ENCODE measurements at regions not wholly inside any gene's neighbourhood (a gene's known extent, or its start where the extent isn't known, plus 50 kb on each side); places are given as distances from the start of the nearest gene placed in this dataset.

DNA sequence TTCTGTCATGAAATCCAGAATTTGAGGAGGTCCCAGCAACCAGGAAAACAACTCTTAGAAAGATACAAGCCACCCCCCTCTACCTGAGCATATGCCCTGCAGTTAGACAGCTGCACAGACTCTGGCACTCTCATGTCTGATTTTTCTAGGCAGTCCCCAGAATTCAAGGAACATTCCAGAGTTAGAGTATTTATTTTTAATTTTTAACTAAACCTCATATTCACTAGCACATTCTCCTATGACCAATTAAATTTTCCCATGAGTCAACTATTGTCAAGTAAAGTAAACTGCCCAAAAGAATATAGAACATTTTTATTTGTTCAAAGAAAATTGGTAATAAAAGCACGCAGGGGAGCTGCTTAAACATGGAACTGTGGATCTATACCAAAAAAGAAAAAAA lies 490.5 kb upstream of the SEMA6A start:
- Histone ChIP-seq H3K36me3 (ENCODE audit: control insufficient read depth, insufficient read depth, low read length) (no peaks in the 10 kb centered on the region), H3K27me3 (ENCODE audit: control insufficient read depth, insufficient read depth, low read length) (no peaks in the 10 kb centered on the region), H3K4me3 (ENCODE audit: low read length) (no peak overlapping the region), H3K4me1 (ENCODE audit: control insufficient read depth, insufficient read depth, low read length) (no peaks in the 10 kb centered on the region), H3K27ac (ENCODE audit: low read length) (no peak overlapping the region), H3K9me3 (ENCODE audit: control insufficient read depth, insufficient read depth, low read length) (no peaks in the 10 kb centered on the region)
- Mint-ChIP-seq H3K36me3 (no peaks in the 10 kb centered on the region), H3K27me3 (ENCODE audit: low read depth in 2 of 2) (no peaks in the 10 kb centered on the region), H3K9me3 (peaks cover 3 to 7% of the 10 kb centered on the region in 2 donors), H3K4me1 (no peaks in the 10 kb centered on the region), H3K4me3 (no peak overlapping the region), H3K27ac (no peak overlapping the region)
- WGBS (ENCODE audit: insufficient coverage), result 63% methylated on average over 1 of the region's 1 CpG
- intact Hi-C loops (cut with micrococcal nuclease), result no loop called here
- no peak for ATAC-seq
- DNase-seq, result no peak
- TF ChIP-seq CTCF (IDR thresholded peaks at IDR 0.05), result no peak

DNA sequence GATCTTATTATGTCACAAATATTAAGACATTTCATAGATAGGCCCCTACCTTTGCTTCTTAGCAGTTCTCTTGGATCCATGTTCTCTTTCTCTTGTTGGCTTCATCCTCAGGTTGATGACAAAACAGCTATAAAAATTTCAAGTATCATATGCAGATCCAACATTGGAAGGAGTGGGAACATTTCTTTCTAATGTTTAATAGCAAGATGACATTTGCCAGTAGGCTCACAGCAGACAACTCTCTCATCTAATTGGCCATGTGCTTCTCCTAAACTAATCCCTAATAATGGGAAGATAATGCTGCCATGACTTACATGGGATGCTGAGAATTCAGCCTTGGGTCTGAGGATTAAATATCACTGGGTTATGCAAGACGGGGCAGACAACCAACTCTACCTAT lies 485.5 kb upstream of the SEMA6A start:
- H3K27me3 ChIP-seq (ENCODE audit: control insufficient read depth, insufficient read depth, low read length), result no peaks in the 10 kb centered on the region
- H3K4me1 Mint-ChIP-seq, result no peaks in the 10 kb centered on the region
- H3K27me3 Mint-ChIP-seq (ENCODE audit: low read depth in 2 of 2), result no peaks in the 10 kb centered on the region
- H3K27ac ChIP-seq (ENCODE audit: low read length), result no peak overlapping the region
- H3K9me3 Mint-ChIP-seq, result peaks cover 6 to 11% of the 10 kb centered on the region in 2 donors
- DNase-seq (no peak), ATAC-seq (no peak)
- no peaks in the 10 kb centered on the region for H3K36me3 ChIP-seq (ENCODE audit: control insufficient read depth, insufficient read depth, low read length)
- no peak overlapping the region for H3K4me3 ChIP-seq (ENCODE audit: low read length)
- H3K36me3 Mint-ChIP-seq, result no peaks in the 10 kb centered on the region
- TF ChIP-seq CTCF (IDR thresholded peaks at IDR 0.05), result no peak
- H3K27ac Mint-ChIP-seq, result no peak overlapping the region
- intact Hi-C loops (cut with micrococcal nuclease), result no loop called here
- no peaks in the 10 kb centered on the region for H3K9me3 ChIP-seq (ENCODE audit: control insufficient read depth, insufficient read depth, low read length)
- H3K4me1 ChIP-seq (ENCODE audit: control insufficient read depth, insufficient read depth, low read length), result no peaks in the 10 kb centered on the region
- WGBS (ENCODE audit: insufficient coverage), result 79% methylated on average over 1 of the region's 1 CpG
- no peak overlapping the region for H3K4me3 Mint-ChIP-seq

DNA sequence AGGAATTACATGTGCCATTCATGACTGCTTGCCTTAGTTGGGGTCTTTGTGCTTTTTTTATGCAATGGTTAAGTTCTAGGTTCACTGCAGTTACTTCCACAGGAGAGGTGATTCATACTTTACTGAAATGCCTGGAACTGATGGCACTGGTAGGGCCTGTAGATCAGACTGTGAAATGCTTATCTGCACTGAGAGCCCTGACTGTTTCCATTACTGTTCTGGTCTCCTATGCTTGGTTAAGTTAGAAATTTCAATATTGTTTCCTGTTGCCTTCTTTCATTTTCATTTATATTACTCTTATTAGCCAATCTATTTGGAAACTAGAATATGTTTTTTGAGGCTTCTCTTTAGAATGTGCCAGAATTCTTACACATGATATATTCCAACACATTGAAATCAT lies 484.1 kb upstream of the SEMA6A start:
- no peak for ATAC-seq
- no peak overlapping the region for H3K27ac Mint-ChIP-seq

More for the DNA sequence above, 484.1 kb upstream of the SEMA6A start:
- Mint-ChIP-seq H3K36me3 (no peaks in the 10 kb centered on the region), H3K4me1 (no peaks in the 10 kb centered on the region), H3K27me3 (ENCODE audit: low read depth in 2 of 2) (no peaks in the 10 kb centered on the region), H3K9me3 (peaks cover 8 to 15% of the 10 kb centered on the region in 2 donors), H3K4me3 (no peak overlapping the region)
- Histone ChIP-seq H3K4me1 (ENCODE audit: control insufficient read depth, insufficient read depth, low read length) (no peaks in the 10 kb centered on the region), H3K9me3 (ENCODE audit: control insufficient read depth, insufficient read depth, low read length) (no peaks in the 10 kb centered on the region), H3K27me3 (ENCODE audit: control insufficient read depth, insufficient read depth, low read length) (no peaks in the 10 kb centered on the region), H3K4me3 (ENCODE audit: low read length) (no peak overlapping the region), H3K36me3 (ENCODE audit: control insufficient read depth, insufficient read depth, low read length) (no peaks in the 10 kb centered on the region), H3K27ac (ENCODE audit: low read length) (no peak overlapping the region)
- no peak for DNase-seq
- intact Hi-C loops (cut with micrococcal nuclease), result no loop called here
- no peak for TF ChIP-seq CTCF (IDR thresholded peaks at IDR 0.05)
